ENCODE measurements at regions not wholly inside any gene's neighbourhood (a gene's known extent, or its start where the extent isn't known, plus 50 kb on each side); places are given as distances from the start of the nearest gene placed in this dataset.

- TF ChIP-seq EP300 (IDR thresholded peaks at IDR 0.05) (no peak), CTCF (IDR thresholded peaks at IDR 0.05) (no peak), POLR2A (IDR thresholded peaks at IDR 0.05) (no peak)
Observed at GRCh38 chr1:207241164-207241934, 80.1 kb upstream of the CD55 start.
